ENCODE measurements at regions not wholly inside any gene's neighbourhood (a gene's known extent, or its start where the extent isn't known, plus 50 kb on each side); places are given as distances from the start of the nearest gene placed in this dataset.

- no peak for DNase-seq (ENCODE audit: low read depth, low spot score)
- Histone ChIP-seq H3K4me1 (ENCODE audit: control insufficient read depth, extremely low read depth, insufficient read depth, low read length) (no peaks in the 10 kb centered on the region), H4K20me1 (replicated peaks; ENCODE audit: control insufficient read depth, extremely low read depth, insufficient read depth, low read length) (no peaks in the 10 kb centered on the region), H3K79me2 (ENCODE audit: control insufficient read depth, insufficient read depth, low read length) (no peaks in the 10 kb centered on the region), H3K27ac (ENCODE audit: insufficient read depth, low read depth, low read length) (no peak overlapping the region), H3K9me3 (replicated peaks; ENCODE audit: control insufficient read depth, insufficient read depth, low read length) (no peaks in the 10 kb centered on the region), H3K36me3 (ENCODE audit: control insufficient read depth in 2 of 2, extremely low read depth in 1 of 2, insufficient read depth in 2 of 2, low read length in 2 of 2) (no peaks in the 10 kb centered on the region), H3K9ac (replicated peaks; ENCODE audit: extremely low read depth, insufficient read depth, low read length) (no peak overlapping the region), H3K9me1 (replicated peaks; ENCODE audit: control insufficient read depth, extremely low read depth, insufficient read depth, low read length) (no peaks in the 10 kb centered on the region), H3K4me2 (ENCODE audit: insufficient read depth, low read length) (no peak overlapping the region), H3K4me3 (replicated peaks in 1 of 3; ENCODE audit: insufficient read depth in 1 of 3, low read depth in 1 of 3, low read length in 3 of 3) (no peak overlapping the region), H3K27me3 (ENCODE audit: control insufficient read depth in 2 of 2, insufficient read depth in 2 of 2, low read length in 2 of 2) (no peaks in the 10 kb centered on the region), H2AFZ (ENCODE audit: low read depth, low read length) (no peak overlapping the region)
- ChIA-PET POLR2A (no interaction called here), CTCF (interaction anchor here (1.0 kb wide), 1 partner anchor 24 kb away, joined by 3 read pairs; no protein-coding TSS in a partner anchor)
- intact Hi-C loops (cut with micrococcal nuclease) (no loop called here), dilution Hi-C loops (cut with MboI; ENCODE audit: extremely low pct_ligation_motif_present, low sequenced_read_pairs) (no loop called here)
- FAIRE-seq: no peak
- TF ChIP-seq FOS (IDR thresholded peaks at IDR 0.05; ENCODE audit: borderline replicate concordance, insufficient read depth, low read length): no peak
- no peak for TF ChIP-seq EZH2 (IDR thresholded peaks at IDR 0.05; ENCODE audit: borderline replicate concordance, low read depth, low read length, severe bottlenecking)
- no peak for TF ChIP-seq POLR2A (IDR thresholded peaks at IDR 0.05; ENCODE audit: low read depth, low read length)
- TF ChIP-seq GATA2 (IDR thresholded peaks at IDR 0.05; ENCODE audit: insufficient read depth, insufficient read length, low read depth, low read length): no peak
- TF ChIP-seq MYC (IDR thresholded peaks at IDR 0.05; ENCODE audit: low read depth, low read length): no peak
- no peak for TF ChIP-seq POLR2AphosphoS5 (IDR thresholded peaks at IDR 0.05; ENCODE audit: insufficient read depth, low read depth, low read length)
- no peak for TF ChIP-seq CTCF (IDR thresholded peaks at IDR 0.05; ENCODE audit: extremely low read depth in 1 of 2, insufficient read depth in 1 of 2, low read depth in 1 of 2, low read length in 2 of 2)
- no peak for TF ChIP-seq JUN (IDR thresholded peaks at IDR 0.05; ENCODE audit: borderline replicate concordance, insufficient read depth, insufficient read length, low read depth)
- TF ChIP-seq MAX (IDR thresholded peaks at IDR 0.05; ENCODE audit: insufficient read depth, insufficient read length): no peak
- no TSS peak for BruUV-seq (replicated peaks)
Measured at GRCh38 chr6:167735084-167735950, 91.4 kb upstream of the AFDN start.

Data from endothelial cell of umbilical vein (primary cell).